Mesothelial cell of epicardium (in vitro differentiated cells): ENCODE measurements at regions not wholly inside any gene's neighbourhood (a gene's known extent, or its start where the extent isn't known, plus 50 kb on each side); places are given as distances from the start of the nearest gene placed in this dataset.

Source experiments
- DNase-seq, 2 experiments: peaks; one replicate each; pipeline ENCODE4 v3.0.0; 2021; ENCODE audit warnings: low spot score in 2 of 2; ENCODE audit not compliant: unreplicated experiment in 2 of 2
- H3K27ac Mint-ChIP-seq: 2 replicates; pipeline ENCODE4 v1.8.0; 2021; ENCODE audit warnings: mixed read lengths
- H3K27me3 Mint-ChIP-seq: 2 replicates; pipeline ENCODE4 v1.8.0; 2021; ENCODE audit warnings: low read depth, mixed read lengths
- H3K36me3 Mint-ChIP-seq: 2 replicates; pipeline ENCODE4 v1.8.0; 2021; ENCODE audit warnings: mixed read lengths
- H3K4me1 Mint-ChIP-seq: 2 replicates; pipeline ENCODE4 v1.8.0; 2021; ENCODE audit warnings: mixed read lengths
- H3K4me3 Mint-ChIP-seq: 2 replicates; pipeline ENCODE4 v1.8.0; 2021; ENCODE audit warnings: mild to moderate bottlenecking, moderate library complexity, mixed read lengths
- H3K9me3 Mint-ChIP-seq: 2 replicates; pipeline ENCODE4 v1.8.0; 2021; ENCODE audit warnings: mixed read lengths
- CTCF ChIP-seq: fragments of 200-600 bp; sonication (generic); IDR thresholded peaks from one replicate; pipeline ENCODE4 v1.5.0; 2021; ENCODE audit warnings: antibody characterized with exemption; ENCODE audit not compliant: unreplicated experiment

- no peak overlapping the region for H3K27ac Mint-ChIP-seq
These were observed 816.0 kb downstream of the SQOR start for GRCh38 chr15:46450810-46451182.

GRCh38 chr15:46452297-46452820 is 817.5 kb downstream of the SQOR start:
- Mint-ChIP-seq H3K4me1 (peaks cover 2% of the 10 kb centered on the region), H3K36me3 (no peaks in the 10 kb centered on the region), H3K4me3 (no peak overlapping the region), H3K27me3 (peaks cover 2% of the 10 kb centered on the region), H3K27ac (no peak overlapping the region), H3K9me3 (no peaks in the 10 kb centered on the region)
- no peak for TF ChIP-seq CTCF
- no peak for DNase-seq

More at GRCh38 chr15:46450810-46451182, 816.0 kb downstream of the SQOR start:
- peaks cover 2% of the 10 kb centered on the region for H3K4me1 Mint-ChIP-seq
- H3K27me3 Mint-ChIP-seq = no peaks in the 10 kb centered on the region
- TF ChIP-seq CTCF = no peak
- no peaks in the 10 kb centered on the region for H3K36me3 Mint-ChIP-seq
- H3K4me3 Mint-ChIP-seq = no peak overlapping the region
- no peak for DNase-seq
- H3K9me3 Mint-ChIP-seq = peaks cover under 1% of the 10 kb centered on the region

- H3K36me3 Mint-ChIP-seq = no peaks in the 10 kb centered on the region
- no peak overlapping the region for H3K4me3 Mint-ChIP-seq
- DNase-seq = no peak
- no peak for TF ChIP-seq CTCF
- H3K9me3 Mint-ChIP-seq = no peaks in the 10 kb centered on the region
- H3K27me3 Mint-ChIP-seq = peaks cover 2% of the 10 kb centered on the region
- no peak overlapping the region for H3K27ac Mint-ChIP-seq
- peaks cover 2% of the 10 kb centered on the region for H3K4me1 Mint-ChIP-seq
These were observed 821.6 kb downstream of the SQOR start for GRCh38 chr15:46456456-46456855.

- peaks cover 2% of the 10 kb centered on the region for H3K27me3 Mint-ChIP-seq
- peaks cover 3% of the 10 kb centered on the region for H3K9me3 Mint-ChIP-seq
- no peak for TF ChIP-seq CTCF
- no peak overlapping the region for H3K27ac Mint-ChIP-seq
- no peak for DNase-seq
- H3K36me3 Mint-ChIP-seq = no peaks in the 10 kb centered on the region
- H3K4me1 Mint-ChIP-seq = no peaks in the 10 kb centered on the region
- no peak overlapping the region for H3K4me3 Mint-ChIP-seq
These were observed 825.7 kb downstream of the SQOR start for GRCh38 chr15:46460431-46461094.

- no peak for TF ChIP-seq CTCF
- Mint-ChIP-seq H3K27ac (no peak overlapping the region), H3K4me1 (no peaks in the 10 kb centered on the region), H3K4me3 (no peak overlapping the region), H3K27me3 (peaks cover 2% of the 10 kb centered on the region), H3K9me3 (peaks cover 3% of the 10 kb centered on the region), H3K36me3 (no peaks in the 10 kb centered on the region)
- DNase-seq = no peak
These were observed 826.6 kb downstream of the SQOR start for GRCh38 chr15:46461416-46461815.
